Stimulated activated CD4-positive, alpha-beta T cell treated with anti-CD3 and anti-CD28 coated beads, Interleukin-12 subunit alpha, Interleukin-12 subunit beta, amount 100 ng/mL, for 24 hours (primary cell): ENCODE measurements at regions not wholly inside any gene's neighbourhood (a gene's known extent, or its start where the extent isn't known, plus 50 kb on each side); places are given as distances from the start of the nearest gene placed in this dataset.

ENCODE experiments used
- DNase-seq, 2 experiments: peaks; one replicate each; pipeline ENCODE4 v3.0.0-alpha.2; 2020; ENCODE audit warnings: low read depth in 2 of 2

GRCh38 chr2:129277585-129277981, 701.9 kb upstream of the RAB6C start:
- DNase-seq: no peak

GRCh38 chr2:129281791-129282530, 697.5 kb upstream of the RAB6C start:
- DNase-seq: no peak

GRCh38 chr2:129285012-129285411, 694.5 kb upstream of the RAB6C start:
- no peak for DNase-seq

- no peak for DNase-seq
These were observed 686.1 kb upstream of the RAB6C start for GRCh38 chr2:129293326-129293725.

- DNase-seq: no peak
These were observed 683.1 kb upstream of the RAB6C start for GRCh38 chr2:129296396-129296795.

GRCh38 chr2:129296806-129297205, 682.7 kb upstream of the RAB6C start:
- no peak for DNase-seq

- no peak for DNase-seq
These were observed 682.0 kb upstream of the RAB6C start for GRCh38 chr2:129297430-129297829.

- no peak for DNase-seq
These were observed 680.1 kb upstream of the RAB6C start for GRCh38 chr2:129299338-129299737.

- no peak for DNase-seq
These were observed 679.7 kb upstream of the RAB6C start for GRCh38 chr2:129299756-129300155.

- DNase-seq: no peak
These were observed 679.0 kb upstream of the RAB6C start for GRCh38 chr2:129300456-129300855.

GRCh38 chr2:129301431-129301913, 678.0 kb upstream of the RAB6C start:
- no peak for DNase-seq

- DNase-seq: no peak
These were observed 677.4 kb upstream of the RAB6C start for GRCh38 chr2:129302106-129302505.

- DNase-seq: no peak
These were observed 676.8 kb upstream of the RAB6C start for GRCh38 chr2:129302561-129303183.

- DNase-seq: no peak
These were observed 665.3 kb upstream of the RAB6C start for GRCh38 chr2:129314120-129314519.

- DNase-seq: no peak
These were observed 660.7 kb upstream of the RAB6C start for GRCh38 chr2:129318581-129319421.

GRCh38 chr2:129319422-129319717, 660.1 kb upstream of the RAB6C start:
- DNase-seq: no peak

GRCh38 chr2:129320288-129320687, 659.2 kb upstream of the RAB6C start:
- DNase-seq: no peak

GRCh38 chr2:129324349-129324748, 655.1 kb upstream of the RAB6C start:
- DNase-seq: no peak

- DNase-seq: no peak
These were observed 654.3 kb upstream of the RAB6C start for GRCh38 chr2:129325151-129325550.

- no peak for DNase-seq
These were observed 649.9 kb upstream of the RAB6C start for GRCh38 chr2:129329574-129329973.

- DNase-seq: no peak
These were observed 649.0 kb upstream of the RAB6C start for GRCh38 chr2:129330504-129330903.

GRCh38 chr2:129331638-129332037, 647.8 kb upstream of the RAB6C start:
- DNase-seq: no peak

- no peak for DNase-seq
These were observed 645.3 kb upstream of the RAB6C start for GRCh38 chr2:129334128-129334527.
